ENCODE measurements at regions not wholly inside any gene's neighbourhood (a gene's known extent, or its start where the extent isn't known, plus 50 kb on each side); places are given as distances from the start of the nearest gene placed in this dataset.

DNA sequence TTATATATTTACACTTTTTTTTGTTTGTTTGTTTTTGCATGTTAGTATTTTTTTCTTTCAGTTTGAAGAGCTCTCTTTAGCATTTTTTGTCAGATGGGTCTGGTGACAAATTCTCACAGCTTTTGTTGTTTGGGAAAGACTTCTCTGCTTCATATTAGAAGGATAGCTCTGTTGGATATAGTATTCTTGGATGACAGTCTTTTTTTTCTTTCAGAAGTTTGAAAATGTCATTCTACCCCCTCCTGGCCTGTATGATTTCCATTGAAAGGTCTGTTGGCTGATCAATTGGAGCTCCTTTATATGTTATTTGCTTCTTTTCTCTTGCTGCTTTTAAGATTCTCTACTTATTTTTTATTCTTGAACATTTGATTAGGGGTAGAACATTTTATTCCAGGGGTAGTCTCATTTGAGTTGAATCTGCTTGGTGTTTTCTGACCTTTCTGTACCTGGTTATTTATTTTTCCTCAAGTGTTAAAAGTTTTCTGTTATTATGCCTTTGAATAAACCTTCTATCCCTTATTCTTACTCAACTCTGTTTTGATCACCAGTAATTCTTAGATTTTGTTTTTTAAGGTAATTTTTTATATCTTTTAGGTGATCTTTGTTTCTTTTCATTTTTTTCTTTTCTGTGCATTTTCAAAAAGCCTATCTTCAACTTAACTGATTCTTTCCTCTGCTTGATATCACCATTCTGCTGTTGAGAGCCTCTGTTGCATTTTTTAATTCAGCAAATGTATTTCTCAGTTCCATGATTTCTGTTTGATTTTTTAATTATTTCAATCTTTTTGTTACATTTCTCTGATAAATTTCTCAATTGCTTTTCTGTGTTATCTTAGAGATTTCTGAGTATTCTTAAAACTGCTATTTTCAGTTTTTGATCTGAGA is 176.8 kb upstream of the ECI2 start:
- Mint-ChIP-seq H3K4me1 (ENCODE audit: low read depth) (peaks cover 35% of the 10 kb centered on the region), H3K36me3 (ENCODE audit: low read depth) (peaks cover 15% of the 10 kb centered on the region), H3K9me3 (peaks cover 10% of the 10 kb centered on the region), H3K27me3 (ENCODE audit: insufficient read depth) (no peaks in the 10 kb centered on the region; the same call in 1 of the 2 replicates), H3K4me3 (no peak overlapping the region), H3K27ac (peak overlapping the region; percentile 97)
- DNase-seq = no peak
- TF ChIP-seq, protein P1, sequence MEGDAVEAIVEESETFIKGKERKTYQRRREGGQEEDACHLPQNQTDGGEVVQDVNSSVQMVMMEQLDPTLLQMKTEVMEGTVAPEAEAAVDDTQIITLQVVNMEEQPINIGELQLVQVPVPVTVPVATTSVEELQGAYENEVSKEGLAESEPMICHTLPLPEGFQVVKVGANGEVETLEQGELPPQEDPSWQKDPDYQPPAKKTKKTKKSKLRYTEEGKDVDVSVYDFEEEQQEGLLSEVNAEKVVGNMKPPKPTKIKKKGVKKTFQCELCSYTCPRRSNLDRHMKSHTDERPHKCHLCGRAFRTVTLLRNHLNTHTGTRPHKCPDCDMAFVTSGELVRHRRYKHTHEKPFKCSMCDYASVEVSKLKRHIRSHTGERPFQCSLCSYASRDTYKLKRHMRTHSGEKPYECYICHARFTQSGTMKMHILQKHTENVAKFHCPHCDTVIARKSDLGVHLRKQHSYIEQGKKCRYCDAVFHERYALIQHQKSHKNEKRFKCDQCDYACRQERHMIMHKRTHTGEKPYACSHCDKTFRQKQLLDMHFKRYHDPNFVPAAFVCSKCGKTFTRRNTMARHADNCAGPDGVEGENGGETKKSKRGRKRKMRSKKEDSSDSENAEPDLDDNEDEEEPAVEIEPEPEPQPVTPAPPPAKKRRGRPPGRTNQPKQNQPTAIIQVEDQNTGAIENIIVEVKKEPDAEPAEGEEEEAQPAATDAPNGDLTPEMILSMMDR (IDR thresholded peaks at IDR 0.05) = no peak

DNA sequence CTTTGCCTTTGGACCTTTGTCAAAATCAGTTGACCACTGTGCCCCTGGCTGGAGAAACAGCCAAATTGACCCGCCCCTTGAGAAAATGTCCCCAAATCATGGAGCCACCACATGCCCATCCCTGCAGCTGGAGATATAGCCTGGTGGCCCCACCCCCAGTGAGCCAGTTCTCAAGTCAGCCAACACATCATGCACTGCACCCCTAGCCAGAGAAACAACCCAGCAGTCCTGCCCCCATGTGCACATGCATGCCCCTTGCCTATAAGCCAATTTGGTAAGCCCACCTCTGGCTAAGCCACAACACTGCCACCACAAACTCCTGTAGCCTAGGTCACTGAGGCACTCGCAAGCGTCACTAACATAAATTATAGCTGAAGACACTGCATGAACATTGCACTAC is 174.2 kb upstream of the ECI2 start:
- H3K27me3 Mint-ChIP-seq (ENCODE audit: insufficient read depth) = no peaks in the 10 kb centered on the region
- TF ChIP-seq, protein P1 (IDR thresholded peaks at IDR 0.05) = no peak
- no peak for DNase-seq
- H3K36me3 Mint-ChIP-seq (ENCODE audit: low read depth) = peaks cover 15% of the 10 kb centered on the region
- H3K4me3 Mint-ChIP-seq = no peak overlapping the region
- peaks cover 10% of the 10 kb centered on the region for H3K9me3 Mint-ChIP-seq
- no peak overlapping the region for H3K27ac Mint-ChIP-seq
- H3K4me1 Mint-ChIP-seq (ENCODE audit: low read depth) = peaks cover 31% of the 10 kb centered on the region

DNA sequence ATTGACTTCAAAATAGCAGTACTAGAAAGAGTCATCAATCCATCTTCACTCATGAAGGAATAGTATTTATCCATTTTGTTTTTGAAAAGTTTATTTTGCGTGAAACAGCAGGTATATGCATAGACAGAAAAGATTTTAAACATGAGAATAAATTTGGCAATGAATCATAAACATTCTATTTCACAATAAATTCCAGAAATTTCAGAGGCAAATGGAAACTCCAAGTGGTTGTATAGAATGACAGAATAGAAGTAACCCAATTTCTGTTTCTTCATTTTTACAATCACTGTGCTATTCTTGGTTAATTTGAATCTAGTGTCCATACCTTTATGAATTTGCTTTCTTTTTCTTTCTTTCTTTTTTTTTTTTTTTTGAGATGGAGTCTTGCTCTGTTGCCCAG is 173.0 kb upstream of the ECI2 start:
- Mint-ChIP-seq H3K36me3 (ENCODE audit: low read depth) (peaks cover 15% of the 10 kb centered on the region), H3K9me3 (peaks cover 10% of the 10 kb centered on the region; the same call in 1 of the 2 replicates), H3K27ac (no peak overlapping the region), H3K4me3 (no peak overlapping the region), H3K4me1 (ENCODE audit: low read depth) (peaks cover 25% of the 10 kb centered on the region), H3K27me3 (ENCODE audit: insufficient read depth) (no peaks in the 10 kb centered on the region; the same call in 1 of the 2 replicates)
- DNase-seq = no peak
- TF ChIP-seq, protein P1 (IDR thresholded peaks at IDR 0.05) = no peak

DNA sequence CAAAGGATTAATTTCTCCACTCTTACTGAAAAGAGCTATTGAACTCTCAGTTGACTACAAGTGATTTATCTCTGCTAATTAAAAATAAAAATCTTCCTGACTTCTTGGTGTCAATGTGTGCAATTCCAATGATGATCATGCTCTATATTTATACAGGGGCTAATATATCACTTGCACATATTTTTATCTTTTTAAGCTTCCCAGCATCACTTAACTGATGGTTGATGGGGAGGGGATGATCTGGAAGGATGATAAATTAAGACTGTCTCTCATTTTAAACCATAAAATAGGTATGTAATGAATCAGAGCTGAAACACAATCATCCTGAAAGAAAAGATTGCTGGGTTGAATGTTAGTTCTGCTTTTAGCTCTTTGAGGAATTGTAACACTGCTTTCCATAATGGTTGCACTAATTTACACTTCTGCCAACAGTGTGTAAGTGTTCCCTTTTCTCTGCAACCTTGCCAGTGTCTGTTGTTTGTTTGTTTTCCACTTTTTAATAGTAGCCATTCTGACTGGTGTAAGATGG is 169.6 kb upstream of the ECI2 start:
- Mint-ChIP-seq H3K36me3 (ENCODE audit: low read depth) (no peaks in the 10 kb centered on the region), H3K9me3 (no peaks in the 10 kb centered on the region), H3K27ac (no peak overlapping the region), H3K27me3 (ENCODE audit: insufficient read depth) (no peaks in the 10 kb centered on the region; the same call in 1 of the 2 replicates), H3K4me1 (ENCODE audit: low read depth) (peaks cover 19% of the 10 kb centered on the region), H3K4me3 (no peak overlapping the region)
- DNase-seq = no peak
- TF ChIP-seq, protein P1 (IDR thresholded peaks at IDR 0.05) = no peak

DNA sequence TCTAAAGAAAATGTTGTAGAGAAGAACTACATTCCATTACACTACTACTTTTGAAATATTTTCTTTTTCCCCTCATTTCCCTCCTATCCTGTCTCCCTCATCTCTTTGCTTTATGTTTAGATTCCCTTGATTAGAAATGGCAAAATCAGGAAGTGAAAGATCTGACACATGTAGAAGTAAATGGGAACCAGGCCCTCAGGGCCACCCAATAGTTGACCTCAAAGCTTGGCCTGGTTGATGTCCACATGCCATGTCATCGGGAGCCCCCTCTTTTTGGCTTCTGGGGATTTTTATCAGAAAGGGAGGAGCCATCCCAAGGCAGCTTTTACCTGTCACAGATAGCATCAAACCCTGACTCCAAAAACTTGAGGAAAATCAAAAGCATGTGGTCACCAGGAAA is 168.3 kb upstream of the ECI2 start:
- H3K27me3 Mint-ChIP-seq (ENCODE audit: insufficient read depth) = peaks cover 2% of the 10 kb centered on the region; the same call in 1 of the 2 replicates
- H3K9me3 Mint-ChIP-seq = no peaks in the 10 kb centered on the region
- H3K27ac Mint-ChIP-seq = no peak overlapping the region
- TF ChIP-seq, protein P1 (IDR thresholded peaks at IDR 0.05) = no peak
- H3K4me1 Mint-ChIP-seq (ENCODE audit: low read depth) = peaks cover 28% of the 10 kb centered on the region
- H3K36me3 Mint-ChIP-seq (ENCODE audit: low read depth) = no peaks in the 10 kb centered on the region
- DNase-seq = no peak
- H3K4me3 Mint-ChIP-seq = no peak overlapping the region
